ENCODE measurements at regions not wholly inside any gene's neighbourhood (a gene's known extent, or its start where the extent isn't known, plus 50 kb on each side); places are given as distances from the start of the nearest gene placed in this dataset.

DNA sequence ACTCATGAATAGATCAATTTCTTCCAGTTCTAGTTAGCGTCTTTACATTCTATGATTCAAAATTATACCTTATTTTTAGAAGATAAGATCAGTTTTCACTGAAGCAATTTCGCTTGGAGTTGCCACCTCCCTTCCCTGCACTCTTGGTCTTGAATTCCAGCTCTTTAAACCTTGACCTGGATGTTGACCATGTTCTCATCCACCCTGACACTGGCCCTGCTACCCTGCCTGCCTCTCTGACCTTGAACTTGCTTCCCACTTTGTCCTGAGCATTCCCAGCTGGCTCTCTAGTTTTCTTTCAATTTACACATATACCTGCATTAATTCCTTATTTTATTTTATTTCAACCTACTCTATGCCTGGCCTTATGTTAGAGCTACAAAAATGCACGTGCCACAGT lies 274.9 kb upstream of the IGFBP3 start:
- Histone ChIP-seq H3K9ac (ENCODE audit: low read depth in 1 of 2, low read length in 2 of 2) (no peak overlapping the region), H3K4me1 (ENCODE audit: control insufficient read depth in 4 of 4, insufficient read depth in 4 of 4, low read length in 3 of 4) (no peaks in the 10 kb centered on the region), H3K9me3 (ENCODE audit: control insufficient read depth in 4 of 4, low read length in 3 of 4) (no peaks in the 10 kb centered on the region), H3K36me3 (ENCODE audit: control insufficient read depth in 4 of 4, insufficient read depth in 3 of 4, low read depth in 1 of 4, low read length in 3 of 4) (no peaks in the 10 kb centered on the region), H3K27me3 (ENCODE audit: control insufficient read depth in 4 of 4, insufficient read depth in 4 of 4, low read length in 3 of 4) (no peaks in the 10 kb centered on the region), H3K4me3 (ENCODE audit: low read depth in 1 of 3, low read length in 3 of 3) (no peak overlapping the region), H3K27ac (ENCODE audit: low read depth in 1 of 2, low read length in 2 of 2) (no peak overlapping the region)
- TF ChIP-seq, protein P1, sequence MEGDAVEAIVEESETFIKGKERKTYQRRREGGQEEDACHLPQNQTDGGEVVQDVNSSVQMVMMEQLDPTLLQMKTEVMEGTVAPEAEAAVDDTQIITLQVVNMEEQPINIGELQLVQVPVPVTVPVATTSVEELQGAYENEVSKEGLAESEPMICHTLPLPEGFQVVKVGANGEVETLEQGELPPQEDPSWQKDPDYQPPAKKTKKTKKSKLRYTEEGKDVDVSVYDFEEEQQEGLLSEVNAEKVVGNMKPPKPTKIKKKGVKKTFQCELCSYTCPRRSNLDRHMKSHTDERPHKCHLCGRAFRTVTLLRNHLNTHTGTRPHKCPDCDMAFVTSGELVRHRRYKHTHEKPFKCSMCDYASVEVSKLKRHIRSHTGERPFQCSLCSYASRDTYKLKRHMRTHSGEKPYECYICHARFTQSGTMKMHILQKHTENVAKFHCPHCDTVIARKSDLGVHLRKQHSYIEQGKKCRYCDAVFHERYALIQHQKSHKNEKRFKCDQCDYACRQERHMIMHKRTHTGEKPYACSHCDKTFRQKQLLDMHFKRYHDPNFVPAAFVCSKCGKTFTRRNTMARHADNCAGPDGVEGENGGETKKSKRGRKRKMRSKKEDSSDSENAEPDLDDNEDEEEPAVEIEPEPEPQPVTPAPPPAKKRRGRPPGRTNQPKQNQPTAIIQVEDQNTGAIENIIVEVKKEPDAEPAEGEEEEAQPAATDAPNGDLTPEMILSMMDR (IDR thresholded peaks at IDR 0.05; ENCODE audit: low read depth, low read length, missing input control), result no peak
- TF ChIP-seq, protein P2, sequence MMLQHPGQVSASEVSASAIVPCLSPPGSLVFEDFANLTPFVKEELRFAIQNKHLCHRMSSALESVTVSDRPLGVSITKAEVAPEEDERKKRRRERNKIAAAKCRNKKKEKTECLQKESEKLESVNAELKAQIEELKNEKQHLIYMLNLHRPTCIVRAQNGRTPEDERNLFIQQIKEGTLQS (IDR thresholded peaks at IDR 0.05), result no peak
- TF ChIP-seq RAD21 (IDR thresholded peaks at IDR 0.05) (no peak), HNF4A (conservative IDR thresholded peaks at IDR 0.05) (peak in 1 of 2 donors; percentile 13), RXRA (IDR thresholded peaks at IDR 0.05) (no peak)
- TF ChIP-seq, protein P3, sequence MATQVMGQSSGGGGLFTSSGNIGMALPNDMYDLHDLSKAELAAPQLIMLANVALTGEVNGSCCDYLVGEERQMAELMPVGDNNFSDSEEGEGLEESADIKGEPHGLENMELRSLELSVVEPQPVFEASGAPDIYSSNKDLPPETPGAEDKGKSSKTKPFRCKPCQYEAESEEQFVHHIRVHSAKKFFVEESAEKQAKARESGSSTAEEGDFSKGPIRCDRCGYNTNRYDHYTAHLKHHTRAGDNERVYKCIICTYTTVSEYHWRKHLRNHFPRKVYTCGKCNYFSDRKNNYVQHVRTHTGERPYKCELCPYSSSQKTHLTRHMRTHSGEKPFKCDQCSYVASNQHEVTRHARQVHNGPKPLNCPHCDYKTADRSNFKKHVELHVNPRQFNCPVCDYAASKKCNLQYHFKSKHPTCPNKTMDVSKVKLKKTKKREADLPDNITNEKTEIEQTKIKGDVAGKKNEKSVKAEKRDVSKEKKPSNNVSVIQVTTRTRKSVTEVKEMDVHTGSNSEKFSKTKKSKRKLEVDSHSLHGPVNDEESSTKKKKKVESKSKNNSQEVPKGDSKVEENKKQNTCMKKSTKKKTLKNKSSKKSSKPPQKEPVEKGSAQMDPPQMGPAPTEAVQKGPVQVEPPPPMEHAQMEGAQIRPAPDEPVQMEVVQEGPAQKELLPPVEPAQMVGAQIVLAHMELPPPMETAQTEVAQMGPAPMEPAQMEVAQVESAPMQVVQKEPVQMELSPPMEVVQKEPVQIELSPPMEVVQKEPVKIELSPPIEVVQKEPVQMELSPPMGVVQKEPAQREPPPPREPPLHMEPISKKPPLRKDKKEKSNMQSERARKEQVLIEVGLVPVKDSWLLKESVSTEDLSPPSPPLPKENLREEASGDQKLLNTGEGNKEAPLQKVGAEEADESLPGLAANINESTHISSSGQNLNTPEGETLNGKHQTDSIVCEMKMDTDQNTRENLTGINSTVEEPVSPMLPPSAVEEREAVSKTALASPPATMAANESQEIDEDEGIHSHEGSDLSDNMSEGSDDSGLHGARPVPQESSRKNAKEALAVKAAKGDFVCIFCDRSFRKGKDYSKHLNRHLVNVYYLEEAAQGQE (IDR thresholded peaks at IDR 0.05), result no peak
- DNase-seq (ENCODE audit: low spot score), result no peak
- WGBS, result 91% methylated on average over 3 of the region's 3 CpGs

DNA sequence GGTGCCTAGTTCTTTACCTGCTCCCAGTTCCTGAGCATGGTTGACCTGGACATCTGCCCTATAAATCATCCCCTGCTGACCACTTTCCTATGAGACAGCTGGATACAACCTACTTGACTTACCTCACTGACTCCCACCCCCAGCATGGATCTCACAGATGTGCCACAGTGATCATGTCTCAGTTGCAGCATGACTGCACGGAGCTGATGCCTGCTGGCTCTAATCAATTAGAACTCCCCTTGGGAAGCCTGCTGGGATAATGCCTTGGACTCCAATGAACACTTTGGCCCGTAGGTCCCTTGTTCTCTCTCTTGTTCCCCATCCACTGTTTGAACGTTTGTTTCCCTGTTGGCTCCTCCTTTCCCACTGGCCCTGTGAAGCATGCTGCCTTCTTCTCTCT lies 271.2 kb upstream of the IGFBP3 start:
- no peak overlapping the region for H3K27ac ChIP-seq (ENCODE audit: low read depth in 1 of 2, low read length in 2 of 2)
- no peaks in the 10 kb centered on the region for H3K36me3 ChIP-seq (ENCODE audit: control insufficient read depth in 4 of 4, insufficient read depth in 3 of 4, low read depth in 1 of 4, low read length in 3 of 4)
- H3K4me1 ChIP-seq (ENCODE audit: control insufficient read depth in 4 of 4, insufficient read depth in 4 of 4, low read length in 3 of 4), result no peaks in the 10 kb centered on the region
- no peak for DNase-seq (ENCODE audit: low spot score)
- TF ChIP-seq EGR1 (IDR thresholded peaks at IDR 0.05; ENCODE audit: low read depth in 2 of 2), result no peak
- WGBS, result 80% methylated on average over 3 of the region's 3 CpGs
- H3K4me3 ChIP-seq (ENCODE audit: low read depth in 1 of 3, low read length in 3 of 3), result no peak overlapping the region
- no peaks in the 10 kb centered on the region for H3K9me3 ChIP-seq (ENCODE audit: control insufficient read depth in 4 of 4, low read length in 3 of 4)
- H3K27me3 ChIP-seq (ENCODE audit: control insufficient read depth in 4 of 4, insufficient read depth in 4 of 4, low read length in 3 of 4), result no peaks in the 10 kb centered on the region
- H3K9ac ChIP-seq (ENCODE audit: low read depth in 1 of 2, low read length in 2 of 2), result no peak overlapping the region

DNA sequence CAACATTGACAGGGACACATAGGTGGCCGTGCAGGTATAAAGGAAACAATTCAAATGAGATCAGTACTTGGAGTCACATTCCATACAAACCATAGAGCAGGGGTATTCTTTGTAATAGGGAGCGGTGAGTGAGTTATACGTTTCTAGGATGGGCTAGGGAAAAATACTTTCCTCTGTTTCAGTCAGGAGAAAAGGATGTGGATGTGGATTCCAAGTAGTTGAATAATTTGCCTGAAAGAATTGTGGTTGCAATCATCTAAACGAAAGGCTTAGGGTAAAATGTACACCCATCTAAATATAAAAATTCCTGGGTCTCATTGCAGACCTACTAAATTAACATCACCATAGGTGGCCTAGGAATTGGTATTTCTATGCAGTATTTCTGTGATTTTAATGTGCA lies 270.7 kb upstream of the IGFBP3 start:
- TF ChIP-seq HNF4G (IDR thresholded peaks at IDR 0.05), result no peak
- TF ChIP-seq, protein P4, sequence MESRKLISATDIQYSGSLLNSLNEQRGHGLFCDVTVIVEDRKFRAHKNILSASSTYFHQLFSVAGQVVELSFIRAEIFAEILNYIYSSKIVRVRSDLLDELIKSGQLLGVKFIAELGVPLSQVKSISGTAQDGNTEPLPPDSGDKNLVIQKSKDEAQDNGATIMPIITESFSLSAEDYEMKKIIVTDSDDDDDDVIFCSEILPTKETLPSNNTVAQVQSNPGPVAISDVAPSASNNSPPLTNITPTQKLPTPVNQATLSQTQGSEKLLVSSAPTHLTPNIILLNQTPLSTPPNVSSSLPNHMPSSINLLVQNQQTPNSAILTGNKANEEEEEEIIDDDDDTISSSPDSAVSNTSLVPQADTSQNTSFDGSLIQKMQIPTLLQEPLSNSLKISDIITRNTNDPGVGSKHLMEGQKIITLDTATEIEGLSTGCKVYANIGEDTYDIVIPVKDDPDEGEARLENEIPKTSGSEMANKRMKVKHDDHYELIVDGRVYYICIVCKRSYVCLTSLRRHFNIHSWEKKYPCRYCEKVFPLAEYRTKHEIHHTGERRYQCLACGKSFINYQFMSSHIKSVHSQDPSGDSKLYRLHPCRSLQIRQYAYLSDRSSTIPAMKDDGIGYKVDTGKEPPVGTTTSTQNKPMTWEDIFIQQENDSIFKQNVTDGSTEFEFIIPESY (IDR thresholded peaks at IDR 0.05), result no peak
- no peak for TF ChIP-seq JUND (IDR thresholded peaks at IDR 0.05)
- no peak for TF ChIP-seq FOXA1 (IDR thresholded peaks at IDR 0.05)
- TF ChIP-seq FOXA2 (IDR thresholded peaks at IDR 0.05), result no peak
- TF ChIP-seq, protein P1 (IDR thresholded peaks at IDR 0.05; ENCODE audit: low read depth, low read length, missing input control), result no peak
- no peak for TF ChIP-seq SP1 (IDR thresholded peaks at IDR 0.05)
- no peak for TF ChIP-seq TAF1 (conservative IDR thresholded peaks at IDR 0.05)
- TF ChIP-seq HNF4A (conservative IDR thresholded peaks at IDR 0.05), result no peak
- no peaks in the 10 kb centered on the region for H3K9me3 ChIP-seq (ENCODE audit: control insufficient read depth in 4 of 4, low read length in 3 of 4)
- H3K4me3 ChIP-seq (ENCODE audit: low read depth in 1 of 3, low read length in 3 of 3), result no peak overlapping the region
- no peak overlapping the region for H3K27ac ChIP-seq (ENCODE audit: low read depth in 1 of 2, low read length in 2 of 2)
- no peak for DNase-seq (ENCODE audit: low spot score)
- whole genome bisulfite sequencing, result 93% methylated on average over 4 of the region's 4 CpGs
- no peaks in the 10 kb centered on the region for H3K36me3 ChIP-seq (ENCODE audit: control insufficient read depth in 4 of 4, insufficient read depth in 3 of 4, low read depth in 1 of 4, low read length in 3 of 4)
- H3K9ac ChIP-seq (ENCODE audit: low read depth in 1 of 2, low read length in 2 of 2), result no peak overlapping the region
- no peaks in the 10 kb centered on the region for H3K4me1 ChIP-seq (ENCODE audit: control insufficient read depth in 4 of 4, insufficient read depth in 4 of 4, low read length in 3 of 4)
- H3K27me3 ChIP-seq (ENCODE audit: control insufficient read depth in 4 of 4, insufficient read depth in 4 of 4, low read length in 3 of 4), result no peaks in the 10 kb centered on the region

Data from liver (tissue), 8 donors.